GM19463 (cell line): ENCODE measurements at regions not wholly inside any gene's neighbourhood (a gene's known extent, or its start where the extent isn't known, plus 50 kb on each side); places are given as distances from the start of the nearest gene placed in this dataset.
"Not testable (repeated sequence)": the region's sequence is repeated elsewhere in the genome, so short reads cannot be mapped to it uniquely, and the experiment has no call there.

Experiments used
- ATAC-seq: cut with Tn5 transposase; IDR thresholded peaks from one replicate; pipeline ENCODE4 v1.9.1; 2021; ENCODE audit warnings: mild to moderate bottlenecking, moderate library complexity; ENCODE audit not compliant: unreplicated experiment

- ATAC-seq: no peak
Measured at GRCh38 chr1:170436928-170437327, 95.0 kb upstream of the GORAB start.

GRCh38 chr1:170445096-170445495 is 86.9 kb upstream of the GORAB start:
- no peak for ATAC-seq

GRCh38 chr1:170448661-170449158 is 83.3 kb upstream of the GORAB start:
- ATAC-seq: no peak

- not testable (repeated sequence) for ATAC-seq
Measured at GRCh38 chr1:170457325-170458050, 74.5 kb upstream of the GORAB start.

GRCh38 chr1:170460001-170460400 is 72.0 kb upstream of the GORAB start:
- ATAC-seq: no peak

- no peak for ATAC-seq
Measured at GRCh38 chr1:170460414-170461155, 71.4 kb upstream of the GORAB start.

GRCh38 chr1:170461291-170461747 is 70.6 kb upstream of the GORAB start:
- ATAC-seq: no peak

GRCh38 chr1:170461762-170462384 is 70.1 kb upstream of the GORAB start:
- no peak for ATAC-seq

- ATAC-seq: no peak
Measured at GRCh38 chr1:170470121-170470520, 61.8 kb upstream of the GORAB start.

GRCh38 chr1:170471398-170472053 is 60.4 kb upstream of the GORAB start:
- ATAC-seq: no peak

GRCh38 chr1:170481000-170481399 is 51.0 kb upstream of the GORAB start:
- ATAC-seq: no peak
